Right ventricle myocardium inferior (tissue), 1 donor: ENCODE measurements at regions not wholly inside any gene's neighbourhood (a gene's known extent, or its start where the extent isn't known, plus 50 kb on each side); places are given as distances from the start of the nearest gene placed in this dataset.

Source experiments
- ATAC-seq: fragments of 200-7000 bp; cut with Tn5 transposase; one replicate; pipeline ENCODE4 v1.9.1; 2020; ENCODE audit warnings: mild to moderate bottlenecking, moderate library complexity
- DNase-seq: peaks from one replicate; pipeline ENCODE4 v3.0.0; 2021; ENCODE audit errors: missing footprints
- intact Hi-C: fragments of 100-400 bp; cut with DNase I; formaldehyde crosslinking; loops from one replicate; pipeline ENCODE4 v1.11.0; 2022
- donor health status: DM: no; HTN: yes; CAD: no; lungs with severe emphysema.

DNA sequence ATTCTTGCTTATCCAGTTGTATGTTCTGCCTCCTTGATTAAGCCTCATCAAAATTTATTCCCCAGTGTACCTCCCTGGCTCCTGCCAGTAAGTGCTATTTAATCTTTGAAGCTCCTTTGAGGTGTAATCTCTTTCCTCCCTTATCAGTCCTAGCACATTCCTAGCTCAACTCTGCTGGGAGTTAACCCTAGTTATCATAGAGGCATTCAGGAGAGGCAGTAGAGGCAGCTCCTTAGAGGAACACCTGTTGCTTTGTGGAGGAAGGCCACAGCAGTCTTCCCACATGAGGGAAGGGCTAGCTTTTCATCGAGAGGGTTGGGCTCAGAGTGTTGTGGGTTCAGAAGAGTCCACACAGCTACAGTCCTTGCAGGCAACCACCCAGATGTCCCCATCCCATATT is 182.4 kb upstream of the ARID2 start:
- ATAC-seq, result no peak
- DNase-seq, result no peak
- intact Hi-C loops, result loop anchor here (10.0 kb wide), 1 partner anchor 448 kb away; the partner anchor contains the start of gene SCAF11

DNA sequence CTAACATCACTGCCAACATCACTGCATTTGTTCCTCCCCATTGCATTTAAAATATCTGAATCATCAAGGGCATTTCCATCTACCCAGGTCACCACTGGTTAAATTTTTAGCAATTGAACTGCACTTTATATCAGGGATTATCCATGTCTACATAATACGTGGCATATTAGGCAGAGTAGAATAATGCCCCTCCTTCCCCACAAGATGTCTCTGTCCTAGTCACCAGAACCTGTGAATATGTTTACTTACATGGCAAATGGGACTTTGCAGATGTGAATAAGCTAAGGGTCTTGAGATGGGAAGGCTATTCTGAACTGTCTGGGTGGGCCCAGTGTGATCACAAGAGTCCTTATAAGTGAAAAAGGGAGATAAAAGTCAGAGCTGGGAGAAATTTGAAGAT is 181.7 kb upstream of the ARID2 start:
- intact Hi-C loops, result loop anchor here (10.0 kb wide), 1 partner anchor 447 kb away; the partner anchor contains the start of gene SCAF11
- ATAC-seq, result no peak
- no peak for DNase-seq

DNA sequence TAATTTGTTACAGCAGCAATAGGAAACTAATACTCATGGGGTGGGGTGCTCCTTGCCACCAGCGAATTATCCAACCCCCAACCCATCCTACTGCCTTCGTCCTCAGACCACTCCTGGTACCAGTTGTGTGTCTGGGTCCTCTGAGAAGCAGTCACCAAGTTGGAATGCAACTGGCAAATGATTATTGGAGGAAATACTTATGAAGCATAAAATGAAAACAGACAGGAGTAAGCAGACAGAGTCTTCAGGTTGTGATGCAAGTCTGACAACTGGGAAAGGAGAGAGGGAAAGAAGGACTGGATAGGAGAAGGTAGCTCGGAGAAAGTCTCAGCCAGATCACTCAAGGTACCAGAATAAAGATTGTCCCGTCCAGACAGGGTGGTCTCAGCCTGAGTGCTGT is 181.1 kb upstream of the ARID2 start:
- DNase-seq (no peak), ATAC-seq (no peak)
- intact Hi-C loops, result loop anchor here (10.0 kb wide), 1 partner anchor 446 kb away; the partner anchor contains the start of gene SCAF11

DNA sequence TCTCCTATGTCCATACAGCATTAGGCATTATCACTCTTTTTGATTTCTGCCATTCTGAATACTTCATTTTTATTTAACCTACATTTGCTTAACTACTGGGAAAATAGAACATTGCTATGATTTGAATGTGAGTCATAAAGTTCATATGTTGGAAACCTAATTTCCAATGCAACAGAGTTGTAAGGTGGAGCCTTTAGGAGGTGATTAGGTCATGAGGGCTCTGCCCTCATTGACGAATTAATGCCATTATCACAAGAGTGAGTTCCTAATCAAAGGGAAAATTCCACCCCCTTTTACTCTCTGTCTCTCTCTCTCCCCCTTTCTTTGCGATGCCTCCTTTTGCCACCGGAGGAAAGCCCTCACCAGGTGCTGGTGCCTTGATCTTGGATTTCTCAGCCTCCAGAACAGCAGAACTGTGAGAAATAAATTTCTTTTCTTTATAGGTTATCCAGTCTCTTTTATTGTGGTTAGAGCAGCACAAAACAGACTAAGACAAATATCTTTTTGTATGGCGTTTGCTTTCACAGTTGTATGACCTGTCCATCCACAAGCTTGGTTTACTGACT is 180.1 kb upstream of the ARID2 start:
- intact Hi-C loops, result loop anchor here (10.0 kb wide), 1 partner anchor 445 kb away; the partner anchor contains the start of gene SCAF11
- ATAC-seq, result no peak
- DNase-seq, result no peak

DNA sequence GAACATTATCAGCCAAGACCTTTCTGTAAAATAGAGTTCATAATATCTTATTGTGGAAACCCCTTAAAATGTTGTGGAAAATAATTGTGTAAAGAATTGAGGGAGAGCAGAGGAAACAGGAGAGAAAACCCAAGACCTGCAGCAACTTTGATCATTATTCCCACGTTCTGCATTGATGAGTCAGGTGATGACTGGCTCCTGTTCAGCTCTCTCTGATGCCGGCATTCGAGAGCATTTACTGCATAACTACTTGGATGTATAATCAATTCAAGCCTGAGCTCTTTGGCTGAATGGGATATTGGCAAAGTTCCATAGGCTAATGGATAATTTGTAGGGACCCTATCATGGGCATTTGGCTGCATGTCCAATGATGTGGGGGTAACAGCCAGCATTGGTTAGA is 176.3 kb upstream of the ARID2 start:
- intact Hi-C loops, result no loop called here
- ATAC-seq, result no peak
- no peak for DNase-seq

DNA sequence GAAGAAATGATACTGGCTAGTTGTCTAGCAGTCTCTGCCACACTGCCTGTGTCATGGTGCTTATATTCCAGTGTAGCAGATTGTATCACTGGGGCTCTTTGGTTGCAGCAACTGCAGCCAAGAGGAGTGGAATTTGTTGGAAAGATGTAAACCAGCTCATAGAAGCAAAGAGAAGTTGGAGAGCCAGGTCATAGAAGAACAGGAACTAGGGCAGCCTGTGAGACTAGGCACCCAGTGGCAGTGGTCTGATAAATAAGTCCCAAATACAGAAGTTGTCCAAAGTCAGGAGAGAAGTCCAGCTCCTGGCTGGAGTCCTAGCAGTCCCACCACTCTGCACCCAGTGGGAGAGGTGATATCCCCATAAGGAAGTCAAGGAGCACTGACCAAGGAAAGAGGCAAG is 172.5 kb upstream of the ARID2 start:
- DNase-seq, result no peak
- intact Hi-C loops, result no loop called here
- ATAC-seq, result no peak

DNA sequence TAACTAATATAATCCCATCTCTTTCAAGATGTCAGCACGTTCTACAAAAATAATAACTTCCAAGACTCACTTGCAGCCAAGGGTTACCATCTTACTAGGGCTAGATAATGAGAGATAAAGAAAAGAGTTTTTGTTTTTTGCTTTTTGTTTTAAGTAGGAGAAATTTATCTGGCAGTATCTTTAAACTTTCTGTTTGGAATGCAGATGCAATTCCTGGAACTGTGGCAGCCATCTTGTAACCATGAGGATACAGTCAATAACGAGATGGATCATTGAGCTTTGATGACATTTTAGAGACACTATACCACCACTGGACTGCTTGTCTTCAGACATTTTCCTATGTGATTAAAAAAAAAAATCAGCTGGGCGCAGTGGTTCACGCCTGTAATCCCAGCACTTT is 171.2 kb upstream of the ARID2 start:
- DNase-seq (no peak), ATAC-seq (no peak)
- intact Hi-C loops, result no loop called here

DNA sequence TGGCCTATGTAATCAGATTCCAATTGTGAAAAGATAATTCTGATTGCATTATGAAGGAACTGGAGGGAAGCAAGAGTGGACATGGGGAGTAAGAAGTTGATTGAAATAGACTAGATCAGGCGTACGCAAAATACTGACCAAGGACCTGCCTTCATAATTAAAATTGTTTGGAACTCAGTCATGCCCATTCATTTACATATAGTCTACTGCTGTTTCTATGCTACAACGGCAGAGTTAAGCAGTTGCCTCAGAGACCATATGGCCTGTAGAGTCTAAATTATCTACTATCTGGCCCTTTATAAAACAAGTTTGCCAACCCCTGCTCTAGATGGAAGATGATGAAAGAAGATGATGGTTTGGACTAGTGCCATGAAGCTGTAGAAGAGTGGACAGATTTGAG is 170.0 kb upstream of the ARID2 start:
- ATAC-seq (no peak), DNase-seq (no peak)
- intact Hi-C loops, result no loop called here

DNA sequence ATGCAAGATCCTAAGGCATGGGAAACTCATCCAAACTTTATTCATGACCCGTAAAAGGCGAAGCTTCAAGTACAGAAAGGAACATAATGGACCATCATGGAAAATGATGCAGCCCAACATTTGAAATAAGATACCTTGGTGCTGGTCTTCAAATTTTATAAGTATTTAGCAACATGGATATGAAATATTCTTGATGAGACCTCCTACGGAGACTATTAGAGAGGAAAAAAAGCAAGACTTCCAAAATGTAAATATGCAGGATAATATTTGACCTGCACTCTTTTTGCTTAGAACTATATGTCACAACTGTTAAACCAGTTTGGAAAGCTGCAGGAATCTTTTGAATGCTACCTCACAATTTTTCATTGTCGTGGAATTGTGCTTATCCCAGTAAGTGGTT is 168.8 kb upstream of the ARID2 start:
- intact Hi-C loops, result no loop called here
- DNase-seq (no peak), ATAC-seq (no peak)

DNA sequence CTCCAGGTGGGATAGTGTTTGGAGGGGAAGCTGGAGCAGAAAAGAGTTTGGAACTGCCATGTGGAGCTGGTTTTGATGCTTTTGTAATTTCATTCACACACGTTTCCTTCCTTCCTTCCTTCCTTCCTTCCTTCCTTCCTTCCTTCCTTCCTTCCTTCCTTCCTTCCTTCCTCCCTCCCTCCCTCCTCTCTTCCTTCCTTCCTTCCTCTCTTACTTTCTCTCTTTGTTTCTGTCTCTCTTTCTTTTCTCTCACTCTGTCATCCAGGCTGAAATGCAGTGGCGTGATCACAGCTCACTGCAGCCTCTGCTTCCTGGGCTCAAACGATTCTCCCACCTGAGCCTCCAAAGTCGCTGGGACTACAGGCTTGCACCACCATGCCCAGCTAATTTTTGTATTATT is 168.0 kb upstream of the ARID2 start:
- ATAC-seq (no peak), DNase-seq (no peak)
- intact Hi-C loops, result no loop called here

DNA sequence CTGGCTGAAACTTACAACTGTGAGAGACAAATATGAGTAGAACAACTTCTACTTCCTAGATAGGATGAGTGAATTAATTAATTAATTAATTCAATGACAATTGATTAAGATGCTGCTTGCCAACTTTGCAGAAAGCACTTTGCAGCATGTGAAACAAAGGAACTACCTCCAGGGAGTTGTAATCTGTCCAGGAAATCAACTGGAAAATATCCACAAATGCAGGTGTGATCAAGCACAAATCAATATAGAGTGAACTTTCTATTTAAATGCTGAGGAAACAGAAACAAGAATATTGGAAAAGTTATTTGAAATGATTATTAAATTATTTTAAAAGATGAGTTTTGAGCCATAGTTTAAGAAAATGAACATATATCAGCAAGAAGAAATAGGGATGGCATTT is 163.9 kb upstream of the ARID2 start:
- intact Hi-C loops, result no loop called here
- no peak for DNase-seq
- no peak for ATAC-seq

DNA sequence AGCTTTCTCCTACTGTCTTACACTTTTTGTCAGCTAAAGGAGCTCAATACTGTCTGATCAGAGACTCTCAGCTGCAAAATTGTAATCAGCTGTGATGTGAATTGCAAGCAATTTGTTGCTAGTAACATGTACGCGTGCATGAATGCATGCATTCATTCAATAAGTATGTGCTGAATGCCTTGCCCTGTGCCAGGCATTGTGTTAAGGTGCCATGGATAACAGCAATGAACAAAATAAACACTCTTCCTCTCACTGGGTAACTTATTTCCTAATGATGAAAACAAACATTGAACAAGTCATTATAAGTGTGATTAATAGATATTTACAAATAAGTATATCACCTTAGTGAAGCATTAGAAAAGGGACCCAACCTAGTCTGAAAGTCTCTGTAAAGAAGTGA is 163.2 kb upstream of the ARID2 start:
- intact Hi-C loops, result no loop called here

DNA sequence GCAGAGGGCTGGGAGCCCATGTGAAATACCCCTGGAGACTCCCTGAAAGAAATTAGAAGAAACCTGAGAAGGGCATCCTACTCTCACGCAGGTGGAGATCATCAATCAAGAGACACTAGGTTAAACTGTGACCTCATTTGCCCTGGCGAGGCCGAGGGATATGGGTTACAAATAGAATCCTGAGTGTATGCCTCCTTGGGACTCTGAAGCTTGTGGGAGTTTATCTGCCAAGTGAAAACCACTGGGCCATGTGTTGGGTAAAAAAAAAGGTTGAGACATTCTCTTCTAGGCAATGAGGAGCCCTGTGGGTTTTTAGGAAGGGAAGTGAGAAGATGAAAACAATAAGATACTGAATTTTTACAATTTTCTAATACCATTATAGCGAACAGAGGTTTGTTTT is 160.7 kb upstream of the ARID2 start:
- intact Hi-C loops, result no loop called here

More for the DNA sequence above, 163.2 kb upstream of the ARID2 start:
- no peak for DNase-seq
- no peak for ATAC-seq

DNA sequence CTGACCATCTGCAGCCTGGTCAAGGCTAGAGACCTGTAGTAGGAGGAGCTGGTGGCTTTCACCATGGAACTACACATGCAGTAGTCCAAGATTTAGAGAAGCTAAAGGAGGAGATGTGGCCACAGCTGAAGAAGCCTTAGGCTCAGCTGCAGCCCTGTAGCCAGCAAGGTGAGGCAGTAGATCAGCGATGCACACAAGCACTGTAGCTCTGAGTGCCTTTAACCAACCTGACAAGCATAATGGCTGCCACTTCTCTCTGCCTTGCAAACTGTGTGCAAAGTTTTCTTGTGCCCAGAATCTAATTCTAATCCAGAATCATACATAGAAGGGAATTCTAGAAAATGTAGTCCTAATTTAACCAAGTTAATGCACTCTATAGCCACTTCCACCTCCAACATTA is 159.0 kb upstream of the ARID2 start:
- ATAC-seq (no peak), DNase-seq (no peak)
- intact Hi-C loops, result no loop called here

More for the DNA sequence above, 160.7 kb upstream of the ARID2 start:
- ATAC-seq, result no peak
- no peak for DNase-seq

DNA sequence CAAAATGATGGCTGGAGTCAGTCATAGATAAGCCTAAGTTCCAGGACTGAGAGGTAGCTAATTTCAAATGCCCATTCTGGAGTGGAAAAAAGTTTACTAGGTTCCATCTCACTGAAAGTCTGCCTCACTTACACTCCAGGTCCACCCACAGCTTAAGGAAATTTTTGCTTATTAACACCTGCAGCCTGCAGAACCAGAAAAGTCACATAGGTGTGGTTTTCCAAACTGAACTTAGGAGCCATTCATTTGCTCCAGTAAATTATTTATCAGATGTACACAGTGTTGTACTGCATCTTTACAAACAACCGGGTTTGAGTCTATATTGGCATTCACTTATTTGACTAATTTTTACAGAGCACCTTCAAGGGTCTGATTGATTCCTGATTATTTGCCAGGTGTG is 157.4 kb upstream of the ARID2 start:
- no peak for DNase-seq
- ATAC-seq, result no peak
- intact Hi-C loops, result no loop called here

DNA sequence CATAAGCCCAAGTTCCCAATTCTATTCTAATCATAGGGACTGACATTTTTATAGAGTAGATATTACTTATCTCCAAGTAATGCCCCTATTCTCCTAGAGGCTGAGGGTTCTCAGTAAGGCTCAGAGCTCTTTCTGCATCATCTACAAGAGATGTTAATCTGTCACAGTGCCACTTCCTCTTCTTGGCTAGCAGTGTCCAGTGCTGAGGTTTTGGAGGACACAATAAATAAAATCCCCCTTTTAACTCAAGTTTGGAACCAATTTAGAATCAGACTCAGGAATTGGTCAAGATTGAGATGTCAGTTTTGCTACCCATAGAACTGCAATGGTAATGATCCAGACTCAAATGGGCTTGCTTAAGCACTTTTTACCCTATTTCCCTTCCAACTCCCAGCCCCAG is 154.1 kb upstream of the ARID2 start:
- ATAC-seq (no peak), DNase-seq (no peak)
- intact Hi-C loops, result no loop called here

DNA sequence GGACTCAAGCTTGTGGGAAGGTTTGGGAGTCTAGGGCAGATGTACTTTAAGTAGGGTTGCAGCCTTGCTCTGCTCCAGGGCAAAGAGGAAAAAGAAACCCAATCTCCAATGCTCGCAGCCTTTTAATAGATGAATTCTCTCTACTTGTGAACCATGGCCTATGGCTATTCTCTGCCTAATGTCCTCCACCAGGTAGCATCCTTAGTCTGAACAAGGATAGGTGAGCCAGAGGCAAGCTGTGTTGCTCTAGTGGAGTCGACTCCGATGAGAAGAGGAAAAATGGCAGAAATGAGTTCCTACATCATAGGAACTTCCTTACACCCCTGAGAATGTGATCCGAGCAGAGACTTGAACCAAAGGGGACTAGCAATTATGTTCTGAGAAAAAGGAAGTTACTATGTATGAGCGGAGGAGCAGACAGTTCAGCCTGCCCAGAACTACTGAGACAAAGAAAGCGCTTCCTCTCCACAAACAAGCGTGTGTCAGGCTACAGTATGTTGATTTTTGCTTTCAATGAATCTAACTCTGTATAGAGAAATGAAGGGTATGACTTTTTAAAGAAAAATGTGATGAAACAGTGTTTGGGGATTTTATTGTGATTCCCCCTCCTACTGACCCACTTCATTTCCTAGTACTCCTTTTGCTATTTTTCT is 153.6 kb upstream of the ARID2 start:
- DNase-seq (no peak), ATAC-seq (no peak)
- intact Hi-C loops, result no loop called here

DNA sequence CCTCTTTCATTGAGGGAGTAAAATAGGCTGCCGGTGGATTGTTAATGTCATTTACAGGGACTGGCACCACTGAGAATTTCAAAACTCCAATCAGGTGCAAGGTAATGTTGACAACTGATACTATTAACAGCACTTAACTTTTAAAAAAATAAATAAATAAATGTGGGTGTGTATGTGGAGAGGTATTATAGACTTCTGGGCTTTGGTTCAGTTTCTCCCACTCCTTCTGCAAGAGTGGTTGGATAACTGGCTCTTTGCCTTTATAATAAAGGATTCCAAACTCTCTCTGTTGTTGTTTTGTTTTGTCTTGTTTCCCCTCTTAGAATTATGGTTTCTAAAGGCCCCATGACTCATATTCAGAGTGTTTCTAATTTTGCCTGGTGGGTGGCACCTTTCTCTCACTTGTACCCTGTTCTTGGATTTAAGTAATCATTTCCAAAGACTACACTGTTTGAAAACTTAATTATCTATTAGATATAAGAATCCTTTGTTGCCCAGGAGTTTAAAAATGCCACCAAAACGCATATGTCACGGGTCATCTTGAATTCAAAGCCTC is 151.6 kb upstream of the ARID2 start:
- intact Hi-C loops, result no loop called here
- ATAC-seq (no peak), DNase-seq (no peak)

DNA sequence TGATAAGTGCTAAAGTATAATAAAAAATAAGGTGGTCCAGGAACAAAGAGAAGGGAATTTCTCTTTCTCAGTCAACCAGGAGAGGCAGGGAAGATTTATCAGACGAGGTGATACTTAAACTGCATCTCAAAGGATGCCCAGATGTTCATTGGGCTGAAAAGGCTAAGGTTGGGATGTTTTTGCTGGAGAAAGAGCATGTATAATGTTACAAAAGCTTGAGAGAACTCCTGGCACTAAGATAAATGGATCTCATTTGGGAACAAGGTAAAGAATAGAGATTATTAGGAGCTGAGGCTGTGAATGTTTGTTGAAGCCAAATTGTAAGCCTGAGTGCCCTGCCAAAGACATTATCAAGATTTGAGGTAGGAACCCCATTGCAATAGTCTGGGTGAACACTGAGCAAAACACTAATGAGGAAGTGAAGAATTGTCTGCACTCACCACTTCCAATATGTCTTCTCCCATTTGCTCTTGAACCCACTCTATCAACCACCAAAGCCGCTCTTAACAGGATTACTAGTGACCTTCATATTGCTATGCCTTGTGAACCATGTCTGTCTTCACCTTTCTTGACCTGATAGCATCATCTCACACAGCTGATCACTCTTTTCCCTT is 149.0 kb upstream of the ARID2 start:
- ATAC-seq, result no peak
- intact Hi-C loops, result no loop called here
- DNase-seq, result no peak

DNA sequence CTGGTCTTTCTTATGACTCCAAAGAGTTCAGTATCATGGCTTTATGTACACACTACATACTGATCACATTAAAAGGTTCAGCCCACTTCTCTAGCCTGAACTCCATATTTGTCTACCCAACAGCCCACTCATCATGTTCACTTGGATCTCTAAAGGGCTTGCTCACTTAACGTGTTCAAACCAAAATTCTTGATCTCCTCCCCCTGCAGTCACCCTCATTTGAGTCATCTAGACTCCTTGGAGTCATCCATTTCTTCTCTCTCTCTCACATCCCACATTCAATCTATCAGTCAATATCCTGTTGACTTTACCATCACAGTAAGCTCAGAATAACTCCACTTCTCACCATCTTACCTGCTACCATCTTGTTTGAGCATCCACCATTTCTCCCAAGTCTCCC is 148.4 kb upstream of the ARID2 start:
- DNase-seq, result no peak
- no peak for ATAC-seq
- intact Hi-C loops, result no loop called here
